Activated CD4-positive, alpha-beta memory T cell treated with anti-CD3 and anti-CD28 coated beads for 36 hours (primary cell): ENCODE measurements at regions not wholly inside any gene's neighbourhood (a gene's known extent, or its start where the extent isn't known, plus 50 kb on each side); places are given as distances from the start of the nearest gene placed in this dataset.

Source experiments
- CTCF ChIA-PET: fragments of 350-600 bp; sonication (Branson Sonifier 250); formaldehyde crosslinking; loops from one replicate; lab custom pipeline; 2021; ENCODE audit warnings: antibody characterized with exemption, inconsistent platforms; lab: Charles Lee
- POLR2A ChIA-PET: fragments of 350-600 bp; sonication (Branson Sonifier 250); formaldehyde crosslinking; loops from one replicate; lab custom pipeline; 2021; ENCODE audit warnings: antibody characterized with exemption; lab: Charles Lee
- DNase-seq: peaks from one replicate; pipeline ENCODE4 v3.0.0-alpha.2; 2020
- H3K27ac Mint-ChIP-seq: one replicate; pipeline ENCODE4 v1.8.0; 2021; ENCODE audit warnings: mixed read lengths
- H3K27me3 Mint-ChIP-seq: one replicate; pipeline ENCODE4 v1.8.0; 2021; ENCODE audit warnings: mixed read lengths
- H3K36me3 Mint-ChIP-seq: one replicate; pipeline ENCODE4 v1.8.0; 2021; ENCODE audit warnings: mixed read lengths
- H3K4me1 Mint-ChIP-seq: one replicate; pipeline ENCODE4 v1.8.0; 2021; ENCODE audit warnings: low read depth, mixed read lengths
- H3K4me3 Mint-ChIP-seq: one replicate; pipeline ENCODE4 v1.8.0; 2021; ENCODE audit warnings: mild to moderate bottlenecking, mixed read lengths
- H3K9me3 Mint-ChIP-seq: one replicate; pipeline ENCODE4 v1.8.0; 2021; ENCODE audit warnings: mixed read lengths
- intact Hi-C: fragments of 100-400 bp; cut with micrococcal nuclease; formaldehyde crosslinking; loops from one replicate; pipeline ENCODE4 v1.15.1; 2023

DNA sequence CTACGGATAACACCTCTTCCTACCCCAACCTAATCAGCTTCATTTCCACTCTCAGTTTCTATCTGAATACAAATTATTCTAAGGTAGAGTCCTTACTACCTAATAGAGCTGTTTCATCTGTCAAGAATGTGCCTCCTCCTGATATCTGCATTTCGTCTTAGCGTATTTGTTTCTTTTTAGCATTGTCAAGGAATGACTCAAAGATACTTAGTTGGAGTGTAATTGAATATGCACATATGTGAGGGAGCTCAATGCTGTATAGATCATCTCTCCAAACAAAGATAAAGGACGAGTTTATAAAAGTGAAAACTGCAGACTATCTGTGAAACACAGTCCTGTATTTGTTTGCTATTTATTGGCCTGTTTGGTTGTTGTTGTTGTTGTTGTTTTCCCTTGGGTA lies 2059.4 kb upstream of the CELF4 start:
- intact Hi-C loops: no loop called here
- POLR2A ChIA-PET: no interaction called here
- no peaks in the 10 kb centered on the region for H3K4me1 Mint-ChIP-seq
- H3K36me3 Mint-ChIP-seq: no peaks in the 10 kb centered on the region
- peaks cover 3% of the 10 kb centered on the region for H3K9me3 Mint-ChIP-seq
- H3K4me3 Mint-ChIP-seq: no peak overlapping the region
- no peak overlapping the region for H3K27ac Mint-ChIP-seq
- DNase-seq: no peak
- H3K27me3 Mint-ChIP-seq: no peaks in the 10 kb centered on the region
- CTCF ChIA-PET: no interaction called here

- H3K4me3 Mint-ChIP-seq: no peak overlapping the region
- POLR2A ChIA-PET: no interaction called here
- CTCF ChIA-PET: no interaction called here
- H3K4me1 Mint-ChIP-seq: no peaks in the 10 kb centered on the region
- peaks cover 15% of the 10 kb centered on the region for H3K9me3 Mint-ChIP-seq
- H3K27ac Mint-ChIP-seq: no peak overlapping the region
- DNase-seq: no peak
- H3K36me3 Mint-ChIP-seq: no peaks in the 10 kb centered on the region
- intact Hi-C loops: no loop called here
- no peaks in the 10 kb centered on the region for H3K27me3 Mint-ChIP-seq
Observed at GRCh38 chr18:39622431-39622830, 2056.8 kb upstream of the CELF4 start.

GRCh38 chr18:39620551-39621168 lies 2055.1 kb upstream of the CELF4 start:
- Mint-ChIP-seq H3K4me1 (no peaks in the 10 kb centered on the region), H3K27me3 (no peaks in the 10 kb centered on the region), H3K27ac (no peak overlapping the region), H3K4me3 (no peak overlapping the region), H3K9me3 (peaks cover 15% of the 10 kb centered on the region), H3K36me3 (no peaks in the 10 kb centered on the region)
- ChIA-PET CTCF (no interaction called here), POLR2A (no interaction called here)
- intact Hi-C loops: no loop called here
- DNase-seq: no peak

GRCh38 chr18:39618265-39619003 lies 2052.8 kb upstream of the CELF4 start:
- H3K27ac Mint-ChIP-seq: no peak overlapping the region
- intact Hi-C loops: no loop called here
- H3K36me3 Mint-ChIP-seq: no peaks in the 10 kb centered on the region
- H3K27me3 Mint-ChIP-seq: no peaks in the 10 kb centered on the region
- no peaks in the 10 kb centered on the region for H3K4me1 Mint-ChIP-seq
- peaks cover 15% of the 10 kb centered on the region for H3K9me3 Mint-ChIP-seq
- H3K4me3 Mint-ChIP-seq: no peak overlapping the region
- DNase-seq: no peak
- CTCF ChIA-PET: no interaction called here
- POLR2A ChIA-PET: no interaction called here

DNA sequence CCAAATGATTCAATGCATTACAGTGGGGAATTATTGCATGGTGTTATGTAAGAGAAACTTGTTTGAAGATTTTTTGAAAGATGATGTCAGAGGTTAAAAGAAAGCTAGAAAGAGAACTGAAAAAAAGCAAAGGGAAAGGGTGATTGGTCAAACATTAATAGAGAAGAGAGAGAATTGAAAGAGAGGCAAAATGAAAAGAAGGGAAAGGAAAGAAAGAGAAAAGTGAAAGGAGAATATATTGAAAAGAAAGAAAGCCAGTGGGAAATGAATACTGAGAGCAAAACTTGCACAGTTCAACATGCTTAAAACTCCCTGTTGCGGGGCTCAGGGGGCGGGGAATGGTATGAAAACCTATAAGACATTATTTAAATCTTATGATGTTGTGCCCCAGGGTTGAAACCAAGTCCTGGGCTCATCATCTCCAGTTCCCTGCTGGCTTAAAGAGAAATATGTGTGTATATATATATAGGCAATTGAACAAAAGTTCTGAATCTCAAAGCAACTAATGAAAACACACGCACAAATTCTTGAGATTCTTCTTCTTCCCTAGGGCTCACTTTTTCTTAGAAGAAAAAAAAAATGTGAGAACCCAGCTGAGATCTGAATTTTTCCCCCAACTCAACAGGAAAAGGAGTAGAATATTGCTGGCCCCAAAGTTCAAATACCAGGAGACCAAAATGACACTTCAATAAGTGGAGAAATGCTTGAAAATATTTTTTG lies 2045.9 kb upstream of the CELF4 start:
- Mint-ChIP-seq H3K4me1 (no peaks in the 10 kb centered on the region), H3K4me3 (no peak overlapping the region), H3K27me3 (no peaks in the 10 kb centered on the region), H3K36me3 (no peaks in the 10 kb centered on the region), H3K9me3 (peaks cover 5% of the 10 kb centered on the region), H3K27ac (no peak overlapping the region)
- ChIA-PET POLR2A (no interaction called here), CTCF (no interaction called here)
- DNase-seq: no peak
- intact Hi-C loops: no loop called here

GRCh38 chr18:39607034-39607433 lies 2041.4 kb upstream of the CELF4 start:
- DNase-seq: no peak
- no peaks in the 10 kb centered on the region for H3K4me1 Mint-ChIP-seq
- peaks cover 5% of the 10 kb centered on the region for H3K9me3 Mint-ChIP-seq
- POLR2A ChIA-PET: no interaction called here
- H3K27me3 Mint-ChIP-seq: no peaks in the 10 kb centered on the region
- intact Hi-C loops: no loop called here
- H3K4me3 Mint-ChIP-seq: no peak overlapping the region
- no peaks in the 10 kb centered on the region for H3K36me3 Mint-ChIP-seq
- H3K27ac Mint-ChIP-seq: no peak overlapping the region
- CTCF ChIA-PET: no interaction called here

- POLR2A ChIA-PET: no interaction called here
- Mint-ChIP-seq H3K9me3 (peaks cover 5% of the 10 kb centered on the region), H3K4me1 (no peaks in the 10 kb centered on the region), H3K4me3 (no peak overlapping the region), H3K27me3 (no peaks in the 10 kb centered on the region), H3K36me3 (no peaks in the 10 kb centered on the region), H3K27ac (no peak overlapping the region)
- intact Hi-C loops: no loop called here
- no peak for DNase-seq
- CTCF ChIA-PET: no interaction called here
Observed at GRCh38 chr18:39604836-39605235, 2039.2 kb upstream of the CELF4 start.

DNA sequence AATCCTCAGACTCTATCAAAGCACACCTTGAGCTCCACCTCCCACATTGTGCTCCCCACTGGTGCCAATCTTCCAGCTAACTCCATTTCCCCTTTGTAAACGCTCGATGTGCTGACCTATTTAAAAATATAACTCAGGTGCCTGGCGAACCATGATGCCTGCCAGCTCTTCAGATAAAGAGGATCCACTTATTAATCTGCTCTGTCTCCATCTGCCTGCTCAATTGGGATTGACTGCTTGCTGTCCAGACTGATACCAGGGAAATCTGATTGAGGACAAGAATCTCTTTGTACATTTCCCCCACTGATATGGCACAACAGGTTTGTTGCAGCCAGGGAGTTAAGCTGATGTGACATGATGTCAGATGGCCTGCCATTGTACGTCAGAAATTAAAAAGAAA lies 2036.5 kb upstream of the CELF4 start:
- H3K36me3 Mint-ChIP-seq: no peaks in the 10 kb centered on the region
- ChIA-PET POLR2A (no interaction called here), CTCF (no interaction called here)

DNA sequence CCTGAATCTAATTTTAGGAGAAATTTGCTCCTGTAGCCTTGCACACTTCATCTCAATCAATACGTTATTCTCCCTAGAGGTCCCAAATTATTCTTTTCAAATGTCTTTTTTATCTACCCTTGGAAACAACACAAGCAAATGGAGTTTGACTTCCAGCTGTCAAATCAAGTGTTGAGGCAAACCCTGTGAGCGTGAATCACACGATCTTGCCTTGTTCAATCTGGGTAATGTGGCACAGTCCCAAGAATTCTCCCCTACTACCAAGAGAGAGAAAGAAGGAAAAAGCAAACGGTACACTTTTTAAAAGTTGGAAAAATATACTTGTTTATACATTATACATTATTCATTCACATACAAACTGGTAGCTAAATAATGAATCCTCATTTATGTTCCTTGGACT lies 2035.3 kb upstream of the CELF4 start:
- Mint-ChIP-seq H3K4me3 (no peak overlapping the region), H3K27ac (no peak overlapping the region), H3K36me3 (no peaks in the 10 kb centered on the region), H3K27me3 (no peaks in the 10 kb centered on the region), H3K4me1 (no peaks in the 10 kb centered on the region), H3K9me3 (peaks cover 3% of the 10 kb centered on the region)
- CTCF ChIA-PET: no interaction called here
- no peak for DNase-seq
- intact Hi-C loops: no loop called here
- POLR2A ChIA-PET: no interaction called here

More for the DNA sequence above, 2036.5 kb upstream of the CELF4 start:
- no peak for DNase-seq
- no peak overlapping the region for H3K4me3 Mint-ChIP-seq
- H3K27me3 Mint-ChIP-seq: no peaks in the 10 kb centered on the region
- H3K4me1 Mint-ChIP-seq: no peaks in the 10 kb centered on the region
- peaks cover 3% of the 10 kb centered on the region for H3K9me3 Mint-ChIP-seq
- intact Hi-C loops: no loop called here
- H3K27ac Mint-ChIP-seq: no peak overlapping the region

- DNase-seq: no peak
- ChIA-PET CTCF (no interaction called here), POLR2A (no interaction called here)
- H3K4me1 Mint-ChIP-seq: no peaks in the 10 kb centered on the region
- intact Hi-C loops: no loop called here
- no peak overlapping the region for H3K27ac Mint-ChIP-seq
- no peaks in the 10 kb centered on the region for H3K9me3 Mint-ChIP-seq
- no peaks in the 10 kb centered on the region for H3K27me3 Mint-ChIP-seq
- H3K4me3 Mint-ChIP-seq: no peak overlapping the region
- no peaks in the 10 kb centered on the region for H3K36me3 Mint-ChIP-seq
Observed at GRCh38 chr18:39599251-39599650, 2033.7 kb upstream of the CELF4 start.

- Mint-ChIP-seq H3K4me1 (no peaks in the 10 kb centered on the region), H3K27me3 (no peaks in the 10 kb centered on the region), H3K4me3 (no peak overlapping the region), H3K27ac (no peak overlapping the region), H3K9me3 (no peaks in the 10 kb centered on the region), H3K36me3 (no peaks in the 10 kb centered on the region)
- ChIA-PET POLR2A (no interaction called here), CTCF (no interaction called here)
- intact Hi-C loops: no loop called here
- DNase-seq: no peak
Observed at GRCh38 chr18:39596891-39597290, 2031.3 kb upstream of the CELF4 start.

GRCh38 chr18:39596221-39596620 lies 2030.6 kb upstream of the CELF4 start:
- intact Hi-C loops: no loop called here
- H3K27ac Mint-ChIP-seq: no peak overlapping the region
- no peaks in the 10 kb centered on the region for H3K9me3 Mint-ChIP-seq
- POLR2A ChIA-PET: no interaction called here
- no peaks in the 10 kb centered on the region for H3K36me3 Mint-ChIP-seq
- H3K4me1 Mint-ChIP-seq: no peaks in the 10 kb centered on the region
- DNase-seq: no peak
- H3K4me3 Mint-ChIP-seq: no peak overlapping the region
- no peaks in the 10 kb centered on the region for H3K27me3 Mint-ChIP-seq
- CTCF ChIA-PET: no interaction called here

GRCh38 chr18:39594206-39594605 lies 2028.6 kb upstream of the CELF4 start:
- intact Hi-C loops: no loop called here
- Mint-ChIP-seq H3K27ac (no peak overlapping the region), H3K4me3 (no peak overlapping the region), H3K9me3 (peaks cover 5% of the 10 kb centered on the region), H3K4me1 (no peaks in the 10 kb centered on the region), H3K36me3 (no peaks in the 10 kb centered on the region), H3K27me3 (no peaks in the 10 kb centered on the region)
- CTCF ChIA-PET: no interaction called here
- no peak for DNase-seq
- POLR2A ChIA-PET: no interaction called here
